ENCODE measurements at regions not wholly inside any gene's neighbourhood (a gene's known extent, or its start where the extent isn't known, plus 50 kb on each side); places are given as distances from the start of the nearest gene placed in this dataset.

DNA sequence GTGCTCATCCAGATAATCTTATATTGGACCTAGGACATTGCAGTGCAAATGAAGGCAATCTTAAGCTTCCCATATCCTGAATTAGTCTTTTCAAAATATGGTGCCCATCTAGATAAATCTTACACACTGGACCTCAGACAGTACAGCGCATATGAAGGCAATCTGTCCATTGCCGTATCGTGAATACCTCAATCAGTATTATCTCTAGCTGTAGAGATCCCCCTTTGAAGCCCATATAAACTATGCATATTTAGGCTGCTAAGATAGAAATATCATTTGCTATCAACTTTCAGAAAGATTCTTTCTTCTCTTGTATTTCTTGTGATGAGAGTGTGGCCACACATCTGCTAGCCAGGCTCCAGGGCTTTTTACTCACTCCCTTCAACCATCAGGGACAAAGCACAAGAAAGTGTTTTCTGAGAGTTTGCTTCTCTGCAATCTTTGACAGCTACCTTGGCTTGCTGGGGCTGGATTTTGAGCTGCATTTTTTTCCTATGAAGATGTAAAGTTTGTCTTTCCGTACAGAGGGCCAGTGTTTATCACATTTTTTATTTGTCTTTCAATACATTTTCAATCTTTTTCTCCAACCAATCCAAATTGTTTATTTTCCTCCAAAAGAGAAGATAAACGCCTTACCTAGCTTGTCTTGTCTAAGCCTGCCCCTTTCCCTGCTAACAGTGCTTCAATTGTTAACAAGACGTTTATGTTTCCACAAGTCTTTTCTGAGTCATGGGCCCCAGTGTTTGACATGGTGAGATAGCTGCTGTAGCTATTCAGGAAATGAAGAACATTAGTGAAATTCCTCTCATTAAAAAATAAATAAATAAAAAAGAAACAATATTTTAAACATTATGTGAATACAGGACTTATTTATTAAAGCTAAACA is 57.6 kb upstream of the FAT1 start:
- no peak for TF ChIP-seq POLR2A (IDR thresholded peaks at IDR 0.05)
- TF ChIP-seq, protein P1, sequence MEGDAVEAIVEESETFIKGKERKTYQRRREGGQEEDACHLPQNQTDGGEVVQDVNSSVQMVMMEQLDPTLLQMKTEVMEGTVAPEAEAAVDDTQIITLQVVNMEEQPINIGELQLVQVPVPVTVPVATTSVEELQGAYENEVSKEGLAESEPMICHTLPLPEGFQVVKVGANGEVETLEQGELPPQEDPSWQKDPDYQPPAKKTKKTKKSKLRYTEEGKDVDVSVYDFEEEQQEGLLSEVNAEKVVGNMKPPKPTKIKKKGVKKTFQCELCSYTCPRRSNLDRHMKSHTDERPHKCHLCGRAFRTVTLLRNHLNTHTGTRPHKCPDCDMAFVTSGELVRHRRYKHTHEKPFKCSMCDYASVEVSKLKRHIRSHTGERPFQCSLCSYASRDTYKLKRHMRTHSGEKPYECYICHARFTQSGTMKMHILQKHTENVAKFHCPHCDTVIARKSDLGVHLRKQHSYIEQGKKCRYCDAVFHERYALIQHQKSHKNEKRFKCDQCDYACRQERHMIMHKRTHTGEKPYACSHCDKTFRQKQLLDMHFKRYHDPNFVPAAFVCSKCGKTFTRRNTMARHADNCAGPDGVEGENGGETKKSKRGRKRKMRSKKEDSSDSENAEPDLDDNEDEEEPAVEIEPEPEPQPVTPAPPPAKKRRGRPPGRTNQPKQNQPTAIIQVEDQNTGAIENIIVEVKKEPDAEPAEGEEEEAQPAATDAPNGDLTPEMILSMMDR (IDR thresholded peaks at IDR 0.05), result no peak
